DOHH2 (cell line): ENCODE measurements at regions not wholly inside any gene's neighbourhood (a gene's known extent, or its start where the extent isn't known, plus 50 kb on each side); places are given as distances from the start of the nearest gene placed in this dataset.

Experiments used
- CTCF ChIP-seq: fragments of 200-600 bp; sonication (generic); IDR thresholded peaks from one replicate; pipeline ENCODE4 v1.5.1; 2014; ENCODE audit warnings: antibody characterized with exemption, mild to moderate bottlenecking, low read depth, low read length; ENCODE audit not compliant: poor library complexity, severe bottlenecking
- EZH2phosphoT487 ChIP-seq: fragments of 200-600 bp; sonication (generic); IDR thresholded peaks from 2 replicates; pipeline ENCODE4 v1.6.1; 2017; ENCODE audit warnings: borderline replicate concordance, mild to moderate bottlenecking, antibody characterized with exemption, low read length, moderate library complexity, mixed read lengths

- TF ChIP-seq CTCF (no peak), EZH2phosphoT487 (no peak)
Observed at GRCh38 chr6:147726342-147726741, 217.9 kb downstream of the SAMD5 start.
